Activated CD8-positive, alpha-beta T cell treated with anti-CD3 and anti-CD28 coated beads for 36 hours (primary cell): ENCODE measurements at regions not wholly inside any gene's neighbourhood (a gene's known extent, or its start where the extent isn't known, plus 50 kb on each side); places are given as distances from the start of the nearest gene placed in this dataset.
"Not testable (repeated sequence)": the region's sequence is repeated elsewhere in the genome, so short reads cannot be mapped to it uniquely, and the experiment has no call there.

Experiments
- ATAC-seq: fragments of 200-7000 bp; cut with Tn5 transposase; one replicate; pipeline ENCODE4 v1.10.0; 2021; ENCODE audit warnings: mild to moderate bottlenecking, moderate library complexity
- CTCF ChIA-PET: fragments of 350-600 bp; sonication (Branson Sonifier 250); formaldehyde crosslinking; loops from one replicate; lab custom pipeline; 2021; ENCODE audit warnings: antibody characterized with exemption; lab: Charles Lee
- POLR2A ChIA-PET: fragments of 350-600 bp; sonication (Branson Sonifier 250); formaldehyde crosslinking; loops from one replicate; lab custom pipeline; 2021; ENCODE audit warnings: antibody characterized with exemption; lab: Charles Lee
- DNase-seq: peaks from one replicate; pipeline ENCODE4 v3.0.0-alpha.2; 2020
- H3K27ac Mint-ChIP-seq: one replicate; pipeline ENCODE4 v1.8.0; 2021; ENCODE audit warnings: mild to moderate bottlenecking, mixed read lengths
- H3K27me3 Mint-ChIP-seq: one replicate; pipeline ENCODE4 v1.8.0; 2021; ENCODE audit warnings: mixed read lengths
- H3K36me3 Mint-ChIP-seq: one replicate; pipeline ENCODE4 v1.8.0; 2021; ENCODE audit warnings: low read depth, mixed read lengths
- H3K4me1 Mint-ChIP-seq: one replicate; pipeline ENCODE4 v1.8.0; 2021; ENCODE audit warnings: low read depth, mixed read lengths
- H3K4me3 Mint-ChIP-seq: one replicate; pipeline ENCODE4 v1.8.0; 2021; ENCODE audit warnings: mild to moderate bottlenecking, moderate library complexity, mixed read lengths
- H3K9me3 Mint-ChIP-seq: one replicate; pipeline ENCODE4 v1.8.0; 2021; ENCODE audit warnings: mixed read lengths
- CTCF ChIP-seq: fragments of 200-600 bp; IDR thresholded peaks from one replicate; pipeline ENCODE4 v1.8.0; 2022; ENCODE audit warnings: antibody characterized with exemption, mild to moderate bottlenecking
- intact Hi-C: fragments of 100-400 bp; cut with micrococcal nuclease; formaldehyde crosslinking; loops from one replicate; pipeline ENCODE4 v1.10.0; 2022

DNA sequence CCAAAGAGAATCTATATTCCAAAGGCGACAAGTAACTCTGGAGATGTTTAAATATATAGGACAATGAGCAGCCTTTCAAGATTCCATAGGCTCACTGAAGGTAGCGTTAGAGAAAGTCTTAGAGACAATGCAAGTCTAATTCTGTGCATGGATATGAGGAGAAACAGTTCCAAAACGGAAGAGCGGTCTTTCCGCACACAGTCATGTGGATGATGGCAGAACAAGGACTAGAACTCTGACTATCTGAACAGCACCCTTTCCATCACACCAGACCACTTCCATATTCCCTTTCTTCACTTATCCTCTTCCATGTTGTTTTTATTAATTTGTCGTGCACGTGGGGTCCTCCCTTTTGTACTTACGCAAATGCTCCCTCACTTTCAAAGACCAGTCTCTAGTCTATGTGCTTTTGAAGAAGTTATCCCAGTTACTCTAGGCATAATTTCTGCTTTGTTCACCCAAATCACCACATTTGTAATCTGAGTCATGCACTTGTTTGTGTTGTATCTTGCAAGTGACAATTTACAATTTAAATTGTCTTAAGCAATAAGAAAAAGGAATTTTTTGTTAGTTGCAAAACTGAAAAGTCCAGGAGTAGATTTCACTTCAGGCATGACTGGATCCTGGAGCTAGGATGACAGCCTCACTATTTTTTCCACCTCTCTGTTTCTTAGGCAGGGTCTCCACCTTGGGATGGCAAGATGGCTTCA lies 116.0 kb upstream of the ADRA1B start:
- Mint-ChIP-seq H3K4me1 (no peaks in the 10 kb centered on the region), H3K27me3 (peaks cover 15% of the 10 kb centered on the region), H3K4me3 (no peak overlapping the region), H3K36me3 (no peaks in the 10 kb centered on the region), H3K9me3 (no peaks in the 10 kb centered on the region), H3K27ac (no peak overlapping the region)
- CTCF ChIA-PET: no interaction called here
- POLR2A ChIA-PET: no interaction called here
- no peak for TF ChIP-seq CTCF
- intact Hi-C loops: no loop called here
- ATAC-seq (no peak), DNase-seq (no peak)

DNA sequence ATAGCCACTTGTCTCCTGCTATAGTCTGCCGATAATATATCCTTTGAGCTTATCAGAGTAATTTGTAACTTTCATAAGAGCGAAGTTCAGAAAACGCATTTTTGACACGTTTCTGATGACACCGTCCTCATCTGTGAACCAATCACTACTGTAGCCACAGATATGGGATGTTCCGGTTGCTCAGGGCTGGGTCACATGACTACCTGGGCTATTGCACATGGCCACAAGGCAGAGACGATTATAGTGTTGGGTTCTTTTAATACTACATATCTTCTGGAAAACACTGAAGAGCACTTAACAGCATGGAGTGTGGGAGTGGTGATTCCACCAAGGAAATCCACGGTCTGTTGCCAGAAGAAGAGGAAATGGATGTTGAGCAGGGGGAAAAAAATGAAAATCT lies 115.0 kb upstream of the ADRA1B start:
- ChIA-PET CTCF (no interaction called here), POLR2A (no interaction called here)
- Mint-ChIP-seq H3K27ac (no peak overlapping the region), H3K9me3 (no peaks in the 10 kb centered on the region), H3K4me1 (no peaks in the 10 kb centered on the region), H3K4me3 (no peak overlapping the region), H3K36me3 (no peaks in the 10 kb centered on the region), H3K27me3 (peaks cover 15% of the 10 kb centered on the region)
- no peak for TF ChIP-seq CTCF
- intact Hi-C loops: no loop called here
- DNase-seq (no peak), ATAC-seq (no peak)

GRCh38 chr5:159802661-159803060 lies 113.6 kb upstream of the ADRA1B start:
- peaks cover 21% of the 10 kb centered on the region for H3K27me3 Mint-ChIP-seq
- H3K27ac Mint-ChIP-seq: no peak overlapping the region
- no peak for ATAC-seq
- ChIA-PET CTCF (interaction anchor here (1.0 kb wide), 1 partner anchor 15 kb away, joined by 3 read pairs; no protein-coding TSS in a partner anchor), POLR2A (no interaction called here)
- H3K9me3 Mint-ChIP-seq: peaks cover 2% of the 10 kb centered on the region
- no peak overlapping the region for H3K4me3 Mint-ChIP-seq
- no peak for DNase-seq
- no peak for TF ChIP-seq CTCF
- intact Hi-C loops: no loop called here
- no peaks in the 10 kb centered on the region for H3K36me3 Mint-ChIP-seq
- H3K4me1 Mint-ChIP-seq: no peaks in the 10 kb centered on the region

DNA sequence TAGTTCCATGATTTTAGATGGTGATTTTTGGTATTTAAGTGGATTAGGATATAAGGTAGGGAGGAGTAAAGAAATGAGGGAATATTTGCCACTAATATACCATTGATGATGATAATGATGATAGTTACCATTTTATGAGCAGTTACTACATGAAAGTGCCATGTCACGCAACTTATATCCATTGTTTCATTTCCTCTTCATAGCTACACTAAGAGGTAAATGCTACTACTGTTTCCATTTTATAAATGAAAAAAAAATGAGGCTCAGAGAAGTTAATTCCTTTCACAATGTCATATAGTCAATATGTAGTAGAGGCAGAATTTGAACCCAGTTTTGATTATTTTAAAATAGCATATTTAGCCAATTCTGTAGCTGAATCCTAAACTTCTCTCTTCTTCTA lies 112.2 kb upstream of the ADRA1B start:
- H3K27ac Mint-ChIP-seq: no peak overlapping the region
- no peak for DNase-seq
- H3K4me1 Mint-ChIP-seq: no peaks in the 10 kb centered on the region
- TF ChIP-seq CTCF: no peak
- intact Hi-C loops: no loop called here
- ChIA-PET POLR2A (no interaction called here), CTCF (interaction anchor here (0.8 kb wide), 1 partner anchor 183 kb away, joined by 3 read pairs; no protein-coding TSS in a partner anchor)
- H3K4me3 Mint-ChIP-seq: no peak overlapping the region
- H3K27me3 Mint-ChIP-seq: peaks cover 21% of the 10 kb centered on the region
- ATAC-seq: no peak
- peaks cover 2% of the 10 kb centered on the region for H3K9me3 Mint-ChIP-seq
- H3K36me3 Mint-ChIP-seq: no peaks in the 10 kb centered on the region

GRCh38 chr5:159805021-159805420 lies 111.3 kb upstream of the ADRA1B start:
- DNase-seq: no peak
- no peak for TF ChIP-seq CTCF
- ChIA-PET CTCF (no interaction called here), POLR2A (no interaction called here)
- Mint-ChIP-seq H3K36me3 (no peaks in the 10 kb centered on the region), H3K4me3 (no peak overlapping the region), H3K4me1 (no peaks in the 10 kb centered on the region), H3K9me3 (peaks cover 2% of the 10 kb centered on the region), H3K27ac (no peak overlapping the region), H3K27me3 (peaks cover 21% of the 10 kb centered on the region)
- no peak for ATAC-seq
- intact Hi-C loops: no loop called here

- H3K9me3 Mint-ChIP-seq, CTCF ChIA-PET, DNase-seq, H3K36me3 Mint-ChIP-seq, H3K4me3 Mint-ChIP-seq, H3K27ac Mint-ChIP-seq, H3K4me1 Mint-ChIP-seq, intact Hi-C loops, ATAC-seq, POLR2A ChIA-PET: not testable (repeated sequence)
- peaks cover 14% of the 10 kb centered on the region for H3K27me3 Mint-ChIP-seq
Observed at GRCh38 chr5:159807135-159807534, 109.1 kb upstream of the ADRA1B start.
